ENCODE measurements at regions not wholly inside any gene's neighbourhood (a gene's known extent, or its start where the extent isn't known, plus 50 kb on each side); places are given as distances from the start of the nearest gene placed in this dataset.

DNA sequence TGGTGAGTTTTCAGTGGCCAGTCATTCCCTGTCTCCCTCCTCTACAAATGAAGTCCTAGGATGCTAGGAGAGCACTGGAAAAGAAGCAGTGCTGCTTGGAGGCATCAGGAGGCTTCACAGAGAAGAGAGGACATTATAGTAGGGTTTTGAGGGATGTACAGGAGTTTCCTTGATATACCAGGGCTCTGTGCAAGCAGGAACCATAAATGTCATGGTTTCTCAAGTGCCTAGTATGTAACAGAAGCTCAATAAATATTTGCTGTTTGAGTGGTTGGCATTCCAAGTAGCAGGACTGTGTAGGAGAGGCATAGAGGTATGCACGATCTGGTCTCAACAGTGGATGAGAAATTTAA lies 133.5 kb upstream of the WNT4 start:
- TF ChIP-seq POLR2A (IDR thresholded peaks at IDR 0.05) (no peak), POLR2AphosphoS5 (IDR thresholded peaks at IDR 0.05) (no peak)
- TF ChIP-seq, protein P1, sequence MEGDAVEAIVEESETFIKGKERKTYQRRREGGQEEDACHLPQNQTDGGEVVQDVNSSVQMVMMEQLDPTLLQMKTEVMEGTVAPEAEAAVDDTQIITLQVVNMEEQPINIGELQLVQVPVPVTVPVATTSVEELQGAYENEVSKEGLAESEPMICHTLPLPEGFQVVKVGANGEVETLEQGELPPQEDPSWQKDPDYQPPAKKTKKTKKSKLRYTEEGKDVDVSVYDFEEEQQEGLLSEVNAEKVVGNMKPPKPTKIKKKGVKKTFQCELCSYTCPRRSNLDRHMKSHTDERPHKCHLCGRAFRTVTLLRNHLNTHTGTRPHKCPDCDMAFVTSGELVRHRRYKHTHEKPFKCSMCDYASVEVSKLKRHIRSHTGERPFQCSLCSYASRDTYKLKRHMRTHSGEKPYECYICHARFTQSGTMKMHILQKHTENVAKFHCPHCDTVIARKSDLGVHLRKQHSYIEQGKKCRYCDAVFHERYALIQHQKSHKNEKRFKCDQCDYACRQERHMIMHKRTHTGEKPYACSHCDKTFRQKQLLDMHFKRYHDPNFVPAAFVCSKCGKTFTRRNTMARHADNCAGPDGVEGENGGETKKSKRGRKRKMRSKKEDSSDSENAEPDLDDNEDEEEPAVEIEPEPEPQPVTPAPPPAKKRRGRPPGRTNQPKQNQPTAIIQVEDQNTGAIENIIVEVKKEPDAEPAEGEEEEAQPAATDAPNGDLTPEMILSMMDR (IDR thresholded peaks at IDR 0.05) = no peak
